ENCODE measurements at regions not wholly inside any gene's neighbourhood (a gene's known extent, or its start where the extent isn't known, plus 50 kb on each side); places are given as distances from the start of the nearest gene placed in this dataset.

DNA sequence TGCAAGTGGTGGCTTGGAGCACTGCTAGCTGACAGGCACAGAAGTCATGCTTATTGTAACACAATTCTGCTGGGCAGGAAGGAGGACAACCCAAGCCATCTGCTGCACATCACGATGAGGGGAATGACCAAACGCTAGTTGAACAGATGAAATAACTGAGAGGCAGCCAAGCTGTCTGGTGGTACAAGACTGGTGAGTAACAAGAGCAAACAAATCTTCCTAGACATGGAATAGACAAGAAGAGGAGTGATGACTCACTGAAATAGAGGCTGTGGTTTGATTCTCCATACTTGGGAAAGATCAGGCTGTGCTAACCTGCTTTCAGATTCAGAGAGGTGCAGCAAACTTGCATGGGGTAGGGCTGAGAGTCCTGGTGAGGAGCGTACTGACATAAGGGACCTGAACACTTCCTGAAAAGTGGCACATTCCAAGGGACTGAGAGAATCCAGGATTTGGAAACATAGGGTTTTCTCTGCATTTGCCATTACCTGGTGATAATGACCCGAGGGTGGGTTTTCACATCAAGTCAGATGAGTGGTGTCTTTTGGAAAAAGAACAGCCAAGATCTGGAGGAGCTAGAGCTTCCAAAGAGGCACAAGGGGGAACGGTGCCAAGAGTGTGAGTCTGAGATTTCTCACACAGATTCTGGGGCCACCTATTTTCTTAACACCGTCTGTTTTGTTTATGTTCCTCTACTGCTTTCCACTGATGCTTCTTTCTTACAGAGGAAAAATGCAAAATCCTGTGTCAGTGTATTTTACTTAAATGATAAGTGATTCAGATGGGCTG is 60.0 kb downstream of the PRL start:
- intact Hi-C loops (cut with DNase I): no loop called here
- H3K36me3 ChIP-seq: no peaks in the 10 kb centered on the region
- H3K4me3 ChIP-seq: no peak overlapping the region
- H3K4me1 ChIP-seq: no peaks in the 10 kb centered on the region
- TF ChIP-seq, protein P1, sequence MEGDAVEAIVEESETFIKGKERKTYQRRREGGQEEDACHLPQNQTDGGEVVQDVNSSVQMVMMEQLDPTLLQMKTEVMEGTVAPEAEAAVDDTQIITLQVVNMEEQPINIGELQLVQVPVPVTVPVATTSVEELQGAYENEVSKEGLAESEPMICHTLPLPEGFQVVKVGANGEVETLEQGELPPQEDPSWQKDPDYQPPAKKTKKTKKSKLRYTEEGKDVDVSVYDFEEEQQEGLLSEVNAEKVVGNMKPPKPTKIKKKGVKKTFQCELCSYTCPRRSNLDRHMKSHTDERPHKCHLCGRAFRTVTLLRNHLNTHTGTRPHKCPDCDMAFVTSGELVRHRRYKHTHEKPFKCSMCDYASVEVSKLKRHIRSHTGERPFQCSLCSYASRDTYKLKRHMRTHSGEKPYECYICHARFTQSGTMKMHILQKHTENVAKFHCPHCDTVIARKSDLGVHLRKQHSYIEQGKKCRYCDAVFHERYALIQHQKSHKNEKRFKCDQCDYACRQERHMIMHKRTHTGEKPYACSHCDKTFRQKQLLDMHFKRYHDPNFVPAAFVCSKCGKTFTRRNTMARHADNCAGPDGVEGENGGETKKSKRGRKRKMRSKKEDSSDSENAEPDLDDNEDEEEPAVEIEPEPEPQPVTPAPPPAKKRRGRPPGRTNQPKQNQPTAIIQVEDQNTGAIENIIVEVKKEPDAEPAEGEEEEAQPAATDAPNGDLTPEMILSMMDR (IDR thresholded peaks at IDR 0.05): no peak
- FAIRE-seq (no peak), ATAC-seq (no peak), DNase-seq (no peak)
- H3K9me3 ChIP-seq: no peaks in the 10 kb centered on the region
- 59 to 61% methylated on average over 6 of the region's 6 CpGs for WGBS, 2 donors
- no peak overlapping the region for H3K27ac ChIP-seq
- H3K27me3 ChIP-seq: no peaks in the 10 kb centered on the region
